Tibial nerve (tissue), 4 donors: ENCODE measurements at regions not wholly inside any gene's neighbourhood (a gene's known extent, or its start where the extent isn't known, plus 50 kb on each side); places are given as distances from the start of the nearest gene placed in this dataset.

Experiments used
- EP300 ChIP-seq, 2 donors: sonication (generic); formaldehyde crosslinking; IDR thresholded peaks; one replicate each; pipeline ENCODE4 v1.6.1; 2017; ENCODE audit warnings: antibody characterized with exemption in 2 of 2, mild to moderate bottlenecking in 1 of 2
- POLR2A ChIP-seq, 2 donors: fragments of 450-650 bp; IDR thresholded peaks; one replicate each; pipeline ENCODE4 v1.6.1; 2017; ENCODE audit warnings: antibody characterized with exemption in 2 of 2, mild to moderate bottlenecking in 2 of 2, moderate library complexity in 2 of 2
- TF ChIP-seq, protein P1 (sequence below), 5 experiments: fragments of 200-600 bp in 3 of 5; fragments of 450-650 bp in 2 of 5; sonication (generic) in 3 of 5; IDR thresholded peaks; one replicate each; pipeline ENCODE4 v1.5.1; 2016 to 2019; ENCODE audit warnings: antibody characterized with exemption in 5 of 5, mild to moderate bottlenecking in 3 of 5, moderate library complexity in 2 of 5

DNA sequence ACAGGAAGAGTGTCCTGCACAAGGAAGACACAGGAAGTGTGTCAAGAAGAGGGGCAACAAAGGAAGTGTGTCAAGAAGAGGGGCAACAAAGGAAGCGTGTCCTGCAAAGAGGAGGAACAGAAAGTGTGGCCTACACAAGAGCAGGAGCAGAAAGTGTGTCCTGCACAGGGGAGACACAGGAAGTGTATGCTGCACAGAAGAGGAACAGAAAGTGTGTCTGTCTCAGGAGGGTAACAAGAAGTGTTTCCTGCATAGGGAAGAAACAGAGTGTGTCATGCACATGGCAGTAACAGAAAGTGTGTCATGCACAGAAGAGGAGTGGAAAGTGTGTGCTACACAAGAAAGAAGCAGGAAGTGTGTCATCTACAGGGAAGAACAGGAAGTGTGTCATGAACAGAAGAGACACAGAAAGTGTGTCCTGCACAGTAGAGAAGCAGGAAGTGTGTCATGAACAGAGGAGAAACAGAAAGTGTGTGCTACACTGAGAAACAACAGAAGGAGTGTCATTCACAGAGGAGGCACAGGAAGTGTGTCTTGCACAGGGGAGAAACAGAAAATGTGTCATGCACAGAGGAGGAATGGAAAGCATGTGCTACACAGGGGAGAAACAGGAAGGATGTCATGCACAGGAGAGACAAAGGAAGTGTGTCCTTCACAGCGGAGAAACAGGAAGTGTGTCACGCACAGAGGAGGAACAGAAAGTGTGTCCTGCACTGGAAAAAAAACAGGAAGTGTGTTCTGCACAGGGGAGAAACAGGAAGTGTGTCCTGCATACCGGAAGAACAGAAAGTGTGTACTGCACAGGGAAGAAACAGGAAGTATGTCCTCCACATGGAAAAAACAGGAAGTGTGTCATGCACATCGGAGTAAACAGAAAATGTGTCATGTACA lies 526.4 kb upstream of the PRKX start:
- TF ChIP-seq, protein P1, sequence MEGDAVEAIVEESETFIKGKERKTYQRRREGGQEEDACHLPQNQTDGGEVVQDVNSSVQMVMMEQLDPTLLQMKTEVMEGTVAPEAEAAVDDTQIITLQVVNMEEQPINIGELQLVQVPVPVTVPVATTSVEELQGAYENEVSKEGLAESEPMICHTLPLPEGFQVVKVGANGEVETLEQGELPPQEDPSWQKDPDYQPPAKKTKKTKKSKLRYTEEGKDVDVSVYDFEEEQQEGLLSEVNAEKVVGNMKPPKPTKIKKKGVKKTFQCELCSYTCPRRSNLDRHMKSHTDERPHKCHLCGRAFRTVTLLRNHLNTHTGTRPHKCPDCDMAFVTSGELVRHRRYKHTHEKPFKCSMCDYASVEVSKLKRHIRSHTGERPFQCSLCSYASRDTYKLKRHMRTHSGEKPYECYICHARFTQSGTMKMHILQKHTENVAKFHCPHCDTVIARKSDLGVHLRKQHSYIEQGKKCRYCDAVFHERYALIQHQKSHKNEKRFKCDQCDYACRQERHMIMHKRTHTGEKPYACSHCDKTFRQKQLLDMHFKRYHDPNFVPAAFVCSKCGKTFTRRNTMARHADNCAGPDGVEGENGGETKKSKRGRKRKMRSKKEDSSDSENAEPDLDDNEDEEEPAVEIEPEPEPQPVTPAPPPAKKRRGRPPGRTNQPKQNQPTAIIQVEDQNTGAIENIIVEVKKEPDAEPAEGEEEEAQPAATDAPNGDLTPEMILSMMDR (IDR thresholded peaks at IDR 0.05): no peak
- TF ChIP-seq POLR2A (IDR thresholded peaks at IDR 0.05) (no peak), EP300 (IDR thresholded peaks at IDR 0.05) (no peak)
